Sciatic nerve (tissue), 2 donors: ENCODE measurements at regions not wholly inside any gene's neighbourhood (a gene's known extent, or its start where the extent isn't known, plus 50 kb on each side); places are given as distances from the start of the nearest gene placed in this dataset.

Experiments used
- ATAC-seq: fragments of 200-7000 bp; cut with Tn5 transposase; one replicate; pipeline ENCODE4 v1.9.1; 2020; ENCODE audit warnings: mild to moderate bottlenecking, moderate library complexity
- DNase-seq: peaks from one replicate; pipeline ENCODE4 v3.0.0-alpha.2; 2020; ENCODE audit warnings: low spot score
- intact Hi-C: fragments of 100-400 bp; cut with DNase I; formaldehyde crosslinking; loops from one replicate; pipeline ENCODE4 v1.14.2; 2022
- donor health status: DM: no; HTN: no; CAD: no.
- donor health status: DM: no; HTN: no; CAD: no.

GRCh38 chr15:62752657-62753517 is 289.7 kb upstream of the TPM1 start:
- ATAC-seq = no peak
- intact Hi-C loops = no loop called here
- no peak for DNase-seq

DNA sequence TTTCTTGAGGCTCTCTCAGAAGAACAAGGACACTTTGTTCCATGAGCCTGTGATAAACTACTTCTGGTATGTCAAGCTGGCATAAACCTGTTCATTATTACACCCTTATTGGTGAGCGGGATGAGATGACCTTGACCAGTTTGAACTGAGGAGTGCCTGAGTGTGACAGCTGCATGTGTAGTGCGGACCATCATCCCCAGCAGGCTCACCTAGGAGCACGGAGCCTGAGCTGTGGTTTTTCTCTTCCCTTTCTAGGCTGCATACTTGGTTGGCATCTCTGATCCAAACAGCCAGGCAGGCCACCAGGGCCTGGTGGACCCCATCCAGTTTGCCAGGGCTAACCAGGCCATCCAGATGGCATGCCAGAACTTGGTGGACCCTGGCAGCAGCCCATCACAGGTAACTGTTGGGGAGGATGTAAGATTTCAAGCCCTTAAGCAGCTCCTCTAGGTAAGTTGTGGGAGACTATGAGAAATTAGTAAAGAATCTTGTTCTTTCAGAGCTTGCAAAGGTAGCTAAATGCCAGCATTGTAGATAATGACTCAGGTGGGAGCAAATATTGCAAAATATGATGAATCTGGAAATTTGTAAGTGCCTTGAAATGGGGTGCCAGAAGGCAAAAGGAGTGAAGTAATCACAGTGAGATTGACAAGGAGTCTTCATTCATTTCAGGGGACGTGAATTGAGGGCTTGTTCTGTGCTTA is 288.9 kb upstream of the TPM1 start:
- ATAC-seq (no peak), DNase-seq (no peak)
- intact Hi-C loops = no loop called here

- DNase-seq (no peak), ATAC-seq (no peak)
- intact Hi-C loops = no loop called here
Observed at GRCh38 chr15:62756326-62756994, 286.1 kb upstream of the TPM1 start.

DNA sequence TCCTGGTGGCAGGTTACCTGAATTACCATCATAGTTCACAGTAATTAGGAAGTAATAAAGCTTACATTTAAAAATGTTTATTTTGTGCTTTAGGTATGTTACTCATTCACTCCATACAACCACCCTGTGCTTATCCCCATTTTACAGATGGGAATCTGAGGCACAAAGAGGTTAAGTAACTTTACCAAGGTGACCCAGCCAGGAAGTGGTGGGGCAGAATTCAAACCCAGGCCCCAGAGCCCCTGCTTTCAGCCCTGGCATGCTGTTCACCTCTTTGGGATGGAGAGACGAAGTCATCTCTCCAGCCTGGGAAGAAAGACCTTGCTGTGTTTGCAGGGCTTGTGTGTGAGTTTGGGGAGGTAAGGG is 285.6 kb upstream of the TPM1 start:
- intact Hi-C loops = no loop called here
- ATAC-seq (no peak), DNase-seq (no peak)

DNA sequence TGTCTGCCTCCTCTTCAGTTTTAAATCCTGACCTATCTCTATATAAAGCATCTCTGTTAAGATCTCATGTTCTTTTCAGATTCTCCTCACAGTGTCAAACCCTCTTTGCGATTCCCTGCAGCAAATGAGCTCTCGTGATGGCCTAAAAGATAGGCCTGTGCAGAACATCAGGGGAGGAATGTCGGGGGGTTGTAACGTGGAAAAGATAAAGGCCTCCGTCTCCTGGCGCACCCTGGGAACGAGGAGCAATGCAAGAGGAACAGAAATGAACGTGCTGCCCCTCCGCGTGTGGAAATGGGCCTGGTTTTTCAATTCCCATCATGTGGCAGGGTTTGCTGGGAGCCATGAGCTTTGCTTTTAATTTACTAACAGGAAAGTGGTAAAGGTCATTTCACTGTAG is 285.0 kb upstream of the TPM1 start:
- no peak for ATAC-seq
- intact Hi-C loops = no loop called here

DNA sequence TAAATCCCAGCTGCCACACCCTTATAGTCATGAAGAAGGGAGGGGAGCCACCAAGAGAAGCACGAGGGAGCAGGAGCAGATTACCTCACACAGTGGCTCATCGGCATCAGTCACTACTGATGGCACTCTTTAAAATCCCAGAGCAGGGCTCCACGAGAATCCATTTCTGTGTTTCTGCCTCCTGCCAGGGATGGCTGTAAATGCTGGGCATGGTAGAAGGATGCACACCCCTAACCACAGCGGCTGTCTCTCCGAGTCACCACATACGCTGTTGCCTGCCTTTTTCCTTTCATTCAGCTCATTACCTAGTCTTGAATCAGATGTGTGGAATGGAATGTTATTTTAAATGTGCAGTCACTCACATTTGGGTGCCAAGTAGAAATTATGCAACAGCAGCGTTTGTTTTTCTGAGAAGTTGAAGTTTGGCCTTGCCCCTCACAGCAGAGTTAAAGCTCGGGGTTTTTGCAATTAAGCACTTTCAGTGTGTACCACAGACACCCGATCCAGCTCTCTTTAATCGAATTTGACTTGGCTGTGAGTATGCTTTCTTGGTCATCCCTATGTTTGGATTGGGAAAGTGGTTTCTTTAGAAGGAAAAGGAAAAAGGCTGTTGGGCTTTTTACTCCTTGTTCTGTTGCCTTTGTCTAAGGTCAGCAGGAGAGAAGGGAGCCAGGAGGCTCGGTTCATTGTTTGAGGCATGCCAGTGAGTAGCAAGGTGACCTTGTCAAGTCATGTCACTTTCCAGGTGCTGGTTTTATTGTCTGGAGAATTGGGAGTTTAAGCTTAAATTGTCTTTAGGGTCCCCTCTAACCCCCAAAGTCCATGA is 284.2 kb upstream of the TPM1 start:
- intact Hi-C loops = no loop called here
- DNase-seq (no peak), ATAC-seq (peak; percentile 91)

More for the DNA sequence above, 285.0 kb upstream of the TPM1 start:
- DNase-seq = no peak

GRCh38 chr15:62758952-62759349 is 283.6 kb upstream of the TPM1 start:
- no peak for ATAC-seq
- DNase-seq = no peak
- intact Hi-C loops = no loop called here

DNA sequence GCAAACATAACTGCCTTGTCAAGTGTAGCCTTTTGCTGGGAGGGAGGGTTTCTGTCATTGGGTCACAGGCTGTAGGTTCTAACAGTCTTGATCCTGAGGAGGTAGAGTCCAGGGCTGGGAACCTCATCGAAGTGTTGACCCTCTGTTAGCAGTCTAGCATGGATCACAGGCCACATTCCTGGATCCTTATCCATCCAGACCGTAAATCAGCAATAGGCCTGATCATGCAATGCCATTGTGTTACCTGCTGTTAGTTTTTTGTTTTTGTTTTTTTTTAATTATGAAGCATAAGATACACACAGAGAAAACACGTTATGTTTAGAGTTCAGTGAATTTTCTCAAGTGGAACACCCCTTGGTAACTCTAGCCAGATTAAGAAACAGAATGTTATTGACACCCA is 282.0 kb upstream of the TPM1 start:
- DNase-seq (no peak), ATAC-seq (no peak)
- intact Hi-C loops = no loop called here

DNA sequence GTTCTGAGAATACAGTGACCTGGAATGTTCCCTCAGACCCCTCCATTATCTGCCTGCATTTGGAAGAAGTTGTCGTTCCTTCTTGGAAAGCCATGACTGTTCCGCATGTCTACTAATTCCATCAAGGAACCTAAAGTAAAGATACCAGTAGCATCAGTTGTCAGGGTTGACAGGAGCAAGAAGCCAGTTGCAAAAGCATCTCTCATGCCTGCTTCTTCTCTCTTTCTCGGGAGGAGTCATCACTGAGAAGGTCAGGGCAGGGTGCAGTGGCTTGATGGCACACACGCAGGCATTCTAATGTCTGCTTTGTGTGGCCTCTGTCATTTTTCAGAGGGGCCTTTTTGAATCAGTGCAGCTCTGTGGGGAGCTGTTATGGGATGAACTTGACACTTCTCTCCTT is 276.6 kb upstream of the TPM1 start:
- intact Hi-C loops = no loop called here

DNA sequence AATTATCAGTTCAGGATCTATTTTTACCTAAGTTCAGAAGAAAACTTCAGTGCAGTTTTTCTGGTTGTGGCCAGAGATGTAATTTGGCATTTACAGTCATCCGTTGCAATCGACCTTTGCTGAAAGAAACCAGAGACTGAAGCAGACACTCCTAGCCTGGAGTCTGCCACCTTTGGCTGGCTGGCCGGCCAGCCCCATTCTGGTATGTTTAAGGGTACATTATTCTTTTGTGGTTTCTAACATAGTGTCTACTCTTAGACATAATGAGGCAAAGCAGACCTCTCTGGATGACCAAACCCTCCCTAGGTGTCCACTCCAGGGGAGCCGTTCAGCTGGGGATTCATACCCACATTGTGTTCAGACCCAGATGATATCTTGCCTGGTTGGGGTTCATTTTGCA is 275.9 kb upstream of the TPM1 start:
- no peak for DNase-seq
- intact Hi-C loops = no loop called here
- ATAC-seq = no peak

More for the DNA sequence above, 276.6 kb upstream of the TPM1 start:
- DNase-seq = no peak
- no peak for ATAC-seq

- intact Hi-C loops = no loop called here
- DNase-seq (no peak), ATAC-seq (no peak)
Observed at GRCh38 chr15:62769604-62770003, 272.9 kb upstream of the TPM1 start.

- ATAC-seq = no peak
- intact Hi-C loops = no loop called here
- DNase-seq = no peak
Observed at GRCh38 chr15:62770111-62770660, 272.4 kb upstream of the TPM1 start.

DNA sequence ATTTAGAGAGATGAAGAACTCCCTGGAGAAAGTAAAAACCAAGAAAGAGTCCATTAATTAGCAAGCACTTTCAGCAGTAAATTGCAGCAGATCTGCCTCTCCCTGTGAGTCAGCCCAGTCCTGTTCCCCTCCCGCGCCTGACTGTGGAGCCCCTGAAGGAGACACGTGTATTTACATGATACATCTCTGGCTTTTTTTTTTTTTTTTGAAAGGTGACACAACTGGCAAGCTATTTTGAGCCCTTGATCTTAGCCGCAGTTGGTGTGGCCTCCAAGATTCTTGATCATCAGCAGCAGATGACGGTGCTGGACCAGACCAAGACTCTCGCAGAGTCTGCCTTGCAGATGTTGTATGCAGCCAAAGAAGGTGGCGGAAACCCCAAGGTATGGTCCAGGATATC is 271.8 kb upstream of the TPM1 start:
- DNase-seq (no peak), ATAC-seq (no peak)
- intact Hi-C loops = no loop called here

GRCh38 chr15:62771234-62771633 is 271.3 kb upstream of the TPM1 start:
- intact Hi-C loops = no loop called here
- no peak for ATAC-seq
- DNase-seq = no peak

DNA sequence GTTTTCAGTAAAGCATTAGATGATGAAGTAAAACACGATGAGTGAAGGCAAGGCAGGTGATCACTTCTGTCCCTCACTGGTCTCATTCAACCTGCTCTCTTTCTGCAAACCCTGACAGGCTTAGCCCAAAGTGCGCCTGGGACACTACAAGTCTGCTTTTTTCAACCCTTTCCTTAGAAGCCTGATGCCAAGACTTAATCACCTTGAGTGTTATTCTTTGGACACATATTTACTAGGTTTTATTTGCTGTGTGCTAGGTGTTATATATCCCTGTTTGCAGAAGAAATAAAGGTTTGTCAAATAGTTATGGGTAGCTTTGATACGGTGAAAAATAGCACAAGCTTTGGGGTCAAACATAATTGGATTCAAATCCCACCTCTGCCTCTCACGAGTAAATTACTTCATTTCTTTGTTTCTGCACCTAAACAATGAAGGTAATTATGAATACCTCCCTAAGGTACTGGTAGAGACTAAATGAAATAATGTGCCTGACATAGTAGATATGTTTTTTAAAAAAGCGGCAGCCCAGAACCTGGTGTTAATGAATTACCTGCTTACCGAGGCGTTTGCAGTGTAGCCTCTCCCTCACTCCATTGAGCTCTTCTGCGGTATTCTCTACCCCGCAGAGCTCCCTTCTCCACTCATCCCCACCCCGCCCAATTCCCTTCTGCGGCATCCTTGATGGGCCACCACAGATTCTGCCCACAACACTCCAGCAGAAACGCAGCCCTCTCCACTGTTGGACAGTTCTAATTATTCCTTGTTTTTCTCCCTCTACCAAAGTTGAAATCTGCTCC is 269.0 kb upstream of the TPM1 start:
- DNase-seq (no peak), ATAC-seq (no peak)
- intact Hi-C loops = no loop called here

GRCh38 chr15:62775932-62776331 is 266.6 kb upstream of the TPM1 start:
- intact Hi-C loops = no loop called here
- ATAC-seq (no peak), DNase-seq (no peak)

DNA sequence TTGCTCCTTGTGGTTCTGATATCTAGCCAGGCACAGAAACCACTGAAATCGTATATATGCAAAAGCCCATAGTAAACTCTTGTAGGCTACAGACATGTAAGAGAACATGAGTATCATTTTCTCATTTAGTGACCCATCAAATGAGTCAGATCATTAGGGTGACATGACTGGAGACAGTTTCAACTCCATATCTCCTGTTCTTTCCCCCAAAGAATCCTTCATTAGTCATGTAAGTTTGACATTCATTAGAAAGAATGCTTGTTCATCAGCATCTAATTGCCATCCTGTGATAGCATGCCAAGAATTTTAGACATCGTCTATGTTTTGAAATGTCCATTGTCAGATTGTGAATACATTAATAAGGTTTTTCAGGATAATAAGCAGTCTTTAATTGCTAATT is 264.9 kb upstream of the TPM1 start:
- DNase-seq = no peak
- intact Hi-C loops = no loop called here
- no peak for ATAC-seq

DNA sequence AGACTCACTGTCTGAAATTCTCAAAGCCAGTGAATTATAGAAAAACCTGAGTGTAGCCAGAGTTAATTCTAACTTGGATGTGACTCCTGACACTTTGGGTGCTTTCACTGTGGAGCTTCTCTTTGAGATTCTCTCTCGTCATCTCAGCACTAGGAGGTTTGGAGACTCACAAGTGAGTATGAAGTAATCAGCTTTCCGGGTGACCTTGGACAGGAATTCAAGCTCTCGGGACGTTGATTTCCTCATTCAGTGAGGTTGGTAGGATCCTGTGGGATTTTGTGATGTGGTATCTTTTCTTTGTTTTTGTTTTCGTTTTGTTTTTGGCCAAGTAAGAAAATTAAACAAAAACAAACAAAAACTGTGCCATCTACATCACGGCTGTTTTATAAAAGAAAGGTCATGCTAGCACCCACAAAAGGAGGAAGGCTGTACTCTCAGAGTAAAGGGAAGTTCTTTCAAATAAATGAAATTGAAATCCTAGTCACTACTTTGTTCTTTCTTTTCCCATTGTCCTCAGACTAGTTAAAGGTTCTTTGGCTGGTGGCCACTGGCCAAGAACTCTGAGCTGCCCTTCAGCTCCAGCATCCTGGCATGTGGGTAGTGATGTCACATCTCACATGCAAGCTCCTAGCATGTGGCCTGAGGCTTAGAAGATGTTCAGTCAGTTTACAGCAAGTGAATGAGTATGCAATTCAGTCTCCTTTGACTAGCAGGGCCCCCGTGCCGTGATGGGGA is 263.3 kb upstream of the TPM1 start:
- DNase-seq = no peak
- intact Hi-C loops = no loop called here
- ATAC-seq = peak; percentile 85
